ENCODE measurements at regions not wholly inside any gene's neighbourhood (a gene's known extent, or its start where the extent isn't known, plus 50 kb on each side); places are given as distances from the start of the nearest gene placed in this dataset.

GRCh38 chr9:2335260-2335659 lies 286.3 kb upstream of the VLDLR start:
- Histone ChIP-seq H4K20me1 (replicated peaks; ENCODE audit: control insufficient read depth, insufficient read depth, low read length) (no peaks in the 10 kb centered on the region), H3K27ac (ENCODE audit: extremely low read depth, low read depth, low read length) (no peak overlapping the region), H3K79me2 (ENCODE audit: control insufficient read depth, insufficient read depth, low read length) (no peaks in the 10 kb centered on the region), H3K9ac (ENCODE audit: insufficient read depth in 1 of 2, low read depth in 2 of 2, low read length in 2 of 2) (no peak overlapping the region), H3K4me2 (ENCODE audit: insufficient read depth, low read length) (no peak overlapping the region), H3K4me3 (no peak overlapping the region), H3K9me1 (ENCODE audit: control insufficient read depth, insufficient read depth, low read length) (no peaks in the 10 kb centered on the region), H3K27me3 (ENCODE audit: control insufficient read depth in 2 of 2, insufficient read depth in 2 of 2, low read length in 2 of 2) (no peaks in the 10 kb centered on the region), H3K9me3 (replicated peaks; ENCODE audit: control insufficient read depth, insufficient read depth, low read depth, low read length) (no peaks in the 10 kb centered on the region), H3K4me1 (replicated peaks in 1 of 2; ENCODE audit: control insufficient read depth in 2 of 2, insufficient read depth in 2 of 2, low read length in 2 of 2) (no peaks in the 10 kb centered on the region), H2AFZ (ENCODE audit: low read depth, low read length) (no peak overlapping the region), H3K36me3 (ENCODE audit: control insufficient read depth, insufficient read depth, low read length) (no peaks in the 10 kb centered on the region)
- WGBS (ENCODE audit: insufficient coverage, low coverage, missing lambda C conversion rate) = 0% methylated on average over 4 of the region's 4 CpGs
- ChIA-PET POLR2A (no interaction called here), CTCF (ENCODE audit: low intra/inter-chr PET ratio) (no interaction called here)
- intact Hi-C loops (cut with micrococcal nuclease) (loop anchor here (5.0 kb wide), 1 partner anchor 392 kb away; no protein-coding TSS in a partner anchor), in situ Hi-C loops (cut with MboI) (no loop called here)
- no peak for ATAC-seq
- TF ChIP-seq ATF3 (IDR thresholded peaks at IDR 0.05) = no peak
- no peak for TF ChIP-seq ATF3 (CRISPR knock-in tag; conservative IDR thresholded peaks at IDR 0.05)
- no TSS peak for BruUV-seq (replicated peaks)
- no peak for DNase-seq (ENCODE audit: extremely low read depth in 1 of 4, low spot score in 3 of 4)
- FAIRE-seq = no peak

GRCh38 chr9:2336055-2336454 lies 285.5 kb upstream of the VLDLR start:
- no TSS peak for BruUV-seq (replicated peaks)
- CTCF ChIA-PET (ENCODE audit: low intra/inter-chr PET ratio) = no interaction called here
- no peaks in the 10 kb centered on the region for H4K20me1 ChIP-seq (replicated peaks; ENCODE audit: control insufficient read depth, insufficient read depth, low read length)
- no peak overlapping the region for H3K9ac ChIP-seq (ENCODE audit: insufficient read depth in 1 of 2, low read depth in 2 of 2, low read length in 2 of 2)
- in situ Hi-C loops (cut with MboI) (no loop called here), intact Hi-C loops (cut with micrococcal nuclease) (loop anchor here (5.0 kb wide), 1 partner anchor 391 kb away; no protein-coding TSS in a partner anchor)
- no peaks in the 10 kb centered on the region for H3K36me3 ChIP-seq (ENCODE audit: control insufficient read depth, insufficient read depth, low read length)
- DNase-seq (ENCODE audit: extremely low read depth in 1 of 4, low spot score in 3 of 4) (peak in 1 of 4 experiments; percentile 10), ATAC-seq (no peak), FAIRE-seq (no peak)
- no peak overlapping the region for H3K4me2 ChIP-seq (ENCODE audit: insufficient read depth, low read length)
- 0% methylated on average over 4 of the region's 4 CpGs for WGBS (ENCODE audit: insufficient coverage, low coverage, missing lambda C conversion rate)
- H3K4me1 ChIP-seq (replicated peaks in 1 of 2; ENCODE audit: control insufficient read depth in 2 of 2, insufficient read depth in 2 of 2, low read length in 2 of 2) = no peaks in the 10 kb centered on the region
- H3K27ac ChIP-seq (ENCODE audit: extremely low read depth, low read depth, low read length) = no peak overlapping the region
- H2AFZ ChIP-seq (ENCODE audit: low read depth, low read length) = no peak overlapping the region
- no peaks in the 10 kb centered on the region for H3K27me3 ChIP-seq (ENCODE audit: control insufficient read depth in 2 of 2, insufficient read depth in 2 of 2, low read length in 2 of 2)
- H3K9me3 ChIP-seq (replicated peaks; ENCODE audit: control insufficient read depth, insufficient read depth, low read depth, low read length) = no peaks in the 10 kb centered on the region
- POLR2A ChIA-PET = interaction anchor here (0.6 to 0.9 kb wide), 2 partner anchors 10 to 1247 kb away, joined by 3 read pairs; no protein-coding TSS in a partner anchor
- no peaks in the 10 kb centered on the region for H3K79me2 ChIP-seq (ENCODE audit: control insufficient read depth, insufficient read depth, low read length)
- H3K4me3 ChIP-seq = no peak overlapping the region
- no peaks in the 10 kb centered on the region for H3K9me1 ChIP-seq (ENCODE audit: control insufficient read depth, insufficient read depth, low read length)
- no peak for TF ChIP-seq ZFPM2 (CRISPR knock-in tag; IDR thresholded peaks at IDR 0.05)
- no peak for TF ChIP-seq NFE2L1 (tag; IDR thresholded peaks at IDR 0.05; ENCODE audit: borderline replicate concordance, low read depth)
- peak; percentile 24 to 37 for TF ChIP-seq RAD21 (CRISPR knock-in tag; conservative IDR thresholded peaks at IDR 0.05 in 1 of 2, IDR thresholded peaks at IDR 0.05 in 1 of 2)
- TF ChIP-seq ATF1 (CRISPR knock-in tag; IDR thresholded peaks at IDR 0.05) = no peak
- TF ChIP-seq ATF1 (tag; IDR thresholded peaks at IDR 0.05) = no peak
- no peak for TF ChIP-seq ZNF124 (CRISPR knock-in tag; IDR thresholded peaks at IDR 0.05)
- TF ChIP-seq TOE1 (IDR thresholded peaks at IDR 0.05; ENCODE audit: borderline replicate concordance) = no peak
- TF ChIP-seq TOE1 (CRISPR knock-in tag; IDR thresholded peaks at IDR 0.05; ENCODE audit: borderline replicate concordance, low read depth) = no peak
- no peak for TF ChIP-seq CBX2 (IDR thresholded peaks at IDR 0.05; ENCODE audit: insufficient read depth, low read length, poor library complexity, severe bottlenecking)
- no peak for TF ChIP-seq ZNF184 (CRISPR knock-in tag; IDR thresholded peaks at IDR 0.05)
- TF ChIP-seq E2F4 (CRISPR knock-in tag; IDR thresholded peaks at IDR 0.05; ENCODE audit: low read depth) = no peak
- no peak for TF ChIP-seq SNRNP70 (optimal IDR thresholded peaks at IDR 0.05; ENCODE audit: low read depth, low read length)
- TF ChIP-seq CC2D1A (IDR thresholded peaks at IDR 0.05) = no peak
